Iris pigment epithelial cell (primary cell): ENCODE measurements at regions not wholly inside any gene's neighbourhood (a gene's known extent, or its start where the extent isn't known, plus 50 kb on each side); places are given as distances from the start of the nearest gene placed in this dataset.
A peak's percentile ranks its signal among the peaks of the same experiment; 100 is the strongest.

Source experiments
- DNase-seq: peaks from one replicate; pipeline ENCODE4 v3.0.0-alpha.2; 2011; ENCODE audit warnings: low read depth

DNA sequence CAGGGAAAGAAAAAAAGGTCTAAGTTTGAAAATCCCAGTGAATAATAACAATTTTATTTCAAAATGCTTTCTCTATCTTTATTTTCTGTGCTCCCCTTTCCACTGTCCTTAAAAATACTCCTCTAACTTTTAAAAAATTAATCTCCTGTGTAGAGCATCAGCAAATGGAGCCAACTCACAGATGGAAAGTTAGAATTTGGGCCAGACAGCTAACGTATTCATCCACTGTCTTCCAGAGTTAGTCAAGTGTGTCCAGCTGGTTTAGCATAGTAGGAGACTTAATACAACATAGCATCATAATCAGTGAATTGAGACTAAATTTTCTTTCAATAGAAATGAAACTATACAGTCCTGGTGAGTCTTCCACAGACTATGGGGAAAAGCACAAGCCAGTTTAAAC is 419.0 kb upstream of the LRRC7 start:
- no peak for DNase-seq

GRCh38 chr1:69157046-69157756 is 410.5 kb upstream of the LRRC7 start:
- no peak for DNase-seq

- DNase-seq = no peak
Measured at GRCh38 chr1:69163241-69163640, 404.5 kb upstream of the LRRC7 start.

DNA sequence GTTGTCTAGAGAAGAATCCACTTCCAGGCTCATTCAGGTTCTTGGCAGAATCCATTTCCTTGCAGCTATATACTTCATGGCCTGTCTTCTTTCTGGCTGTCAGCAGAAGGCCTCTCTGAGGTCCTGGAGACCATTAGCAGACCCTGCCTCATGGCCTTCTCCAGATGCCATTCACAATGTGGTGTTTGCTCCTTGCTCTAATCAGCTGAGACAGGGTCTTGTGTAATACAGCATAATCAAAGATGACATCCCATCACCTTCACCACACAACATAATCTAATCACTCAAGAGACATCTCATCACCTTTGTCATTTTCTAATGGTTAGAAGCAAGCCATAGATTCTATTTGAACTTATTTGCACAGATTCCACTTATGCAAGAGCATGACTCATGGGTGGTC is 403.9 kb upstream of the LRRC7 start:
- no peak for DNase-seq

GRCh38 chr1:69167876-69168275 is 399.8 kb upstream of the LRRC7 start:
- no peak for DNase-seq

DNA sequence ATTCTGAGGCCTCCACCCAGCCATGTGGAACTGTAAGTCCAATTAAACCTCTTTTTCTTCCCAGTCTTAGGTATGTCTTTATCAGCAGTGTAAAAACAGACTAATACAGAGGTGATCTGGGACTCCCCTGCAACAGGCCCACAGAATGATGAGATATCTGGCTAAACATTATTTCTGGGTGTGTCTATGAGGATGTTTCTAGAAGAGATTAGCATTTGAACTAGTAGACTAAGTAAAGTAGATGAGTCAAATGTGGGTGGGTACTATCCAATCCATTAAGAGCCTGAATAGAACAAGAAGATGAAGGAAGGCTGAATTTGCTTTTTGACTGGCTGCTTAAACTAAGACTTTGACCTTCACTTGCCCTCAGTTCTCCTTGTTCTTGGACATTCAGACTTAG is 396.5 kb upstream of the LRRC7 start:
- DNase-seq = no peak

DNA sequence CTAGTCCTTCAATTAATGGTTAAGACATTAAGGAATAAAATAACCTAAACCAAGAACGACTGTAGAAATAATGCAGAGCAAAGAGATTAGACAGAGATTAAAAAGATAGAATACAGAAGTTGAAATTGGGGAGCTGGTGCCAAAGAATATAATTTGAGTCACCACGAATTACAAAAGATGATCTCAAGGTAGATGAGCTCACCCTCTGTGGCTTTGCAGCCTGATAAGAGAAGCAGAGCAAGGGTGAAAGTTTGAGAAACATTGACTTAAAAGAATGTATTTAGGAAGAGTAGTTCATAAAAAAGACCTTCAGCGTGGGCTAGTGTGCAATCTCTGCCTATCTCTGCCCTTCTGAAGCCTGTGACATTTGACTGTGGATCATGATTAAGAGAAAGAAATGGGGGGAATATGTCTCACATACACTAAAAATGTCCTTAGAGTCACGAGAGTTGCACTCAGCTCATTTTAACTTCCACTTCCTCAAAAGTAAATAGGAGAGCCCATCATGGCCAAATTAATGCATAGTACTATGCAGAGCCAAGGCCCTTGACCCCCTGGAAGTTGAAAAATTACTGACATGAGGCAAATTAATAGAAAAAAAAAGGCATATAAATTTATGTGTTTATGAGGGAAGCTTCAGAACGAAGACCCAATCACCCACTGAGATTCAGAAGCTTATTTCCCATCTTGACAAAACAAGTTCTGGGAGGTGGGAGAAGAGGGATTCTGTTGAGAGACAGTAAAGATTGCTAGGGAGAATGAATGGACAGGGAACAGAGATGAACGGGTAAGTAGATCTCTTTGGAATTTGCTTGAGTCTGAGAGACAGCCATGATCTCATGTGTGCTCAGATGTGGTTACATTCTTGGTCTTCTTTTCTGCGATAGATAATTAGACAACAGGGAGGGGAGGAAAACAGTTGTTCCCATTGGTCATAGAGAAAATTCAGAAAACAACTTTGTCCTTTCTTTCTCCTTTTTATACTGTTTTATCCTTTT is 395.4 kb upstream of the LRRC7 start:
- DNase-seq = peak; percentile 1

GRCh38 chr1:69175053-69175452 is 392.7 kb upstream of the LRRC7 start:
- no peak for DNase-seq

- DNase-seq = no peak
Measured at GRCh38 chr1:69180358-69180757, 387.4 kb upstream of the LRRC7 start.

- no peak for DNase-seq
Measured at GRCh38 chr1:69185378-69185777, 382.3 kb upstream of the LRRC7 start.

- no peak for DNase-seq
Measured at GRCh38 chr1:69191335-69191734, 376.4 kb upstream of the LRRC7 start.

DNA sequence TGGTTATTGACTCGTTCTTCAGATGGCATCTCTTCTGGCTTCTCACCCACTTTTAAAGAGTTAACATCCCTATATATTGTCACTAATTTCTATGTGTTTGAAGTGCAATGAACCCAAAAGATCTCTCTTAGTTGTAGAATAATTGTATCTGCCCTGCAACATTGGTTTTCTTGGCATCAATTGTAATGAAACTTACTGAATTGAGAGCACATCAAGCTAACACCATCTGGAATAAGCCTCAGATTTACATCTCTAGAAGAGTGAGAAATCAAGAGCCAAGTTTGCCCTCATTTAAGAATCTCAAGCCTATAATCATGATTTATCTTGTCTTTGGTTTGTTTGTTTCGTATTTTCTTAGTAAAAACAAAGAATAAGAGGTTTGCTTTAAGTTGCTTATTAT is 372.6 kb upstream of the LRRC7 start:
- no peak for DNase-seq

DNA sequence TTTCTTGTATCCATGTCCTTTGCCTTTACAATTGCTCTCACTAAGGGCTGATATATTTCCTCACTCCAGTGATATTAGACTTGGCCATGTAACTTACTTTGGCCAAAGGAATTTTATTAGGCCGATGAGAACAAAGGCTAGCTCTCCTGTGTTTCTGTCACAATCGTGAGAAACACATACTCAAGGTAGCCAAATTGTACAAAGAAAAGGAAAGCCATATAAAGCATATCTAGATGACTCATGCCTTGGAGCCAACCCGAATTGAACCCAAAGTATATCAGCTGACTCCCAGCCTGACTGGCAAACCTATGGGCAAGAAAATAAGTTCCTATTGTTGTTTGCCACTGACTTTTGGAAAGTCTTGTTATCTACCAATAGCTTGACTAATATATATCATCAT is 371.7 kb upstream of the LRRC7 start:
- DNase-seq = no peak

DNA sequence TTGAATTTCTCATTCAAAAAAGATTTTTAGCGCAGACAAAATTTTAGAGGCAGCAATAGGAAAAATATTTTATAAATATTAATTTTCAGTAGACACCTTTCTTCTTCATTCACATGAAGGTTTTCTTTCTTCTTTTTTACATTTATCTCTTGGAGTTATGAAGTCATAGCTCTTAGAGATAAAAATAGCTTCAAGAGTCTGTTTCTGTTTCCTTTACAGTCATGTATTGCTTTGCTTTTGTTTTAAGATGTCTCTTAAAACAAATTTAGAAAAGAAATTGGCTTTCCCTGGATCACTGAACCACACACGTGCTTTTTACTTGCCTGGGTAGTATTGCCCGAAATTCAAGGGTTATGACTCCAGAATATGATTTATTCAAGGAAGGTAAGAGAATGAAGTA is 369.9 kb upstream of the LRRC7 start:
- DNase-seq = no peak

- no peak for DNase-seq
Measured at GRCh38 chr1:69201716-69202115, 366.0 kb upstream of the LRRC7 start.

DNA sequence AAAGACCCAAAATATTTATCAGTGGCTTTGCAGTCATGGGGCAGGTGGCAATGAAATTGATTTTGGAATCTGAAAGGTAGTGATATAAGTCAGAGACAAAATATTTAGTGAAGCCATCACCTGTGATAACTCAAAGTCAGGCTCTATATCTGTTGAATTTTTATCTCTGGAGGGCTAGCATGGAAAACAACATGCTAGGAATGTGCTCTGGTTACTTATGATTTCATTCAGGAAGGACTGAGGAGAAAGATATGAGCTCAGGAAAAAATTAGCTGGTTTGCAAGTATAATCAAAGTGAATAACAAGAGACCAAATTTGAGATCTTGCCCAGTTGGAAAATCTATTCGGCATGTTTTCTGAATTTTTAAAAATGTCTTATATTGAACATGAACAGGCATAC is 364.6 kb upstream of the LRRC7 start:
- DNase-seq = no peak

GRCh38 chr1:69213644-69214043 is 354.1 kb upstream of the LRRC7 start:
- DNase-seq = no peak

- no peak for DNase-seq
Measured at GRCh38 chr1:69215883-69216282, 351.8 kb upstream of the LRRC7 start.

- DNase-seq = no peak
Measured at GRCh38 chr1:69220672-69221071, 347.1 kb upstream of the LRRC7 start.

GRCh38 chr1:69221524-69221923 is 346.2 kb upstream of the LRRC7 start:
- DNase-seq = no peak

DNA sequence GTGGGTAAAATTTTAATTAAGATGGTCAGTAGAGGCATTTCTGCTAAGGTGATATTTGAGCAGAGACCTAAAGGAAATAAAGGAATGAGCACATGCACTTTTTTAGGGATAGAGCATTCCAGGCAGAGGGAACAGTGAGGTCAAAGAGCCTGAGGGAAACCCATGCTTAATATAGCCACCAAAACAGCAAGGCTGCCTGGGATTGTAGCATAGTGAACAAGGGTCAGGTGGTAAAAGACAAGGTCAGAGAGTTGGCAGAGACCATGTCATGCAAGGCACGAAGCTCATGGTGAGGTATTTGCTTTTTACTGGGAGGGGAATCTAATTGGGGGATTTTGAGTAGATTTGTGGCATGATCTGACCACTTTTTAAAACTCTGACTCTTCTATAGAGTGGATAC is 344.6 kb upstream of the LRRC7 start:
- DNase-seq = no peak

DNA sequence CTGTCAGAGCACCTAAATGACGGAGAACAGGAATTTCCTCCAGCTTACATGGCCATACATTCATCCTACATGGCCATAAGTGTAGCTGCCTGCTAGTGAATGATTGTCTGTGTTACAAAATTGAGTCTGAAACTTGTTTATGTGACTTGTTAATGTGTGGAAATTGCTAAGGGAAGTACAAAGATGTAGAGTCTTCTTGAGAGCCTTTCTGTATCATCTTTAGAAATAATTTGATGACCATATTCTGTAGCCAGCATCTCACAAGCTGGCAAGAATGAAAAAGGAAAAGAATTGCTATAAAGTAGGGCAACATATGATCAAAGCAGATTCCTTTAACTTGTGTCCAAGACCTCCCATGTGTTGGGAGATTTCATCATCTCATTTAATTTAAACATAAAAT is 339.2 kb upstream of the LRRC7 start:
- no peak for DNase-seq

GRCh38 chr1:69230208-69230607 is 337.5 kb upstream of the LRRC7 start:
- no peak for DNase-seq
